ENCODE measurements at regions not wholly inside any gene's neighbourhood (a gene's known extent, or its start where the extent isn't known, plus 50 kb on each side); places are given as distances from the start of the nearest gene placed in this dataset.
A peak's percentile ranks its signal among the peaks of the same experiment; 100 is the strongest.

DNA sequence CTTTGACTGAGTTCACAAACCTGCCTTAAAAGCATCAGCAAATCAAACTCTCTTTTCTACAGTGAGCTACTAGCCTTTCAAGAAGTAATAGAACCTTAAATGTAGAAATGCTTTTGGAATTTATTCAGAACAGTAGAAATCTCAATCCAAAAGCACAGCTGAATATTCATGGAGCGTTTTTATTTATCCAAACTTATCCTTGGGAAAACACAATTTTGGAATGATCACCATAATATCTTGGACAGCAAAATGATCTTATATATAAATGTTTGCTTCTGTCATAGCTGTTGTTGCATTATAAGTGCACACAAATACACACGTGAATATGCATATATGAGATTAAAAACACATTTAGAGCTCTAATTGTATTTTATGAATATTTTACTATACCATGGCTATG, 747.3 kb upstream of the PIK3C3 start:
- no peak for DNase-seq

DNA sequence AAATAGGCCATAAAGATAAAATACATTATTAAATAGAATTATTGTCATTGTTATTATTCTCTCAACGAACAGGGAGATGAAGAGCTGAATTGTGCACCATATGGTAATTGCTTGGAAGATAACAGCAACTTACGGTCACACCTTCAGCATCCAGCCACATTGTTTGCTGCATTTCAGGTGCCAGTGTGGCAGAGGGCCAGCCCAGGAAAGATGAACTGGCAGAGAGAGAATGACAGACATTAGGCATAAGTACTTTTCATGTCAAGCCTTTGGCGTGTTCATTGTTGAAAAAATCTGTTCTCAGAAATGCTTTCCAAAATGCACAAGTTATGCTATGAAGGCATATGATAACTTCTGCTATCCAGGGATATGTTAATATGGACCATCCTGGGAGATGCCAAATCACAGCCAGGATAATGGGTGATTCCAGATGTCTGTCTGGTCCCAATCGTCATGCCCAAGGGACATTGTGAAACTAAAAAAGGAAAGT, 748.6 kb upstream of the PIK3C3 start:
- DNase-seq: no peak

DNA sequence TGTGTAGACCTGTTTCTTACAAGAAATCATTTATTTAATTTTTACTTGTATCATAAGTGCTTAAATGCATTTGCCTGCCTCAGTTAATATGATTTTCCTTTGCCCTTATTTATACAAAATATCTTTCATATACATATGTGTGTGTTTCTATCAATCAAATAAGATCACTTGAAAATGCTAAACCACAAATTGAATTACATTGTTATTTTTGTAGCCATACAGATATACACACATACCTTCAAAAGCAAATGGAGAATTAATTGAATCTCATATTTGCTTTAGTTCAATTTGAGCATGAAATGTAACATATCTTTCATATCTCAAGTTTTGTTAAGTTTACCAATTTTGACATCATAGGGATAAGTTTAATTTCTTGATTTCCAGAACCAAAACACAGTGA, 755.8 kb upstream of the PIK3C3 start:
- DNase-seq: no peak

DNA sequence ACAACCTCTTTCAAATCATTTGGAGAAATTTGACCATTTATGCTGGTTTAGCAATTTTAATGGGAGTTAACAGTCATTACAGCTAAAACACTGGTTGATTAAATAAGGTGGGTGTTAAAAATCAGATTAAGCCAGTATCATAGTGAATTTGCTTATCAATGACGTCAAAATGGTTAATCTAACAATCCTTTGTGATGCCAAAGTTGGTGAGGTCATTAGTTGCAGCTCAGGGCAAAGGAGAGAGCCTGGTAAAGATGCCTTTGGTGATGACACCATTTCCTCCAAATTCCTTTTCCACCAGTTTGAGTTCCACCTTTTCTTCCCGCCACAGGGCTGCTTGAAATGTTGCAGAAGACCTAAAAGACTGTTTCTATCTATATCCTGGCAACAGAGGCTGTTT, 757.1 kb upstream of the PIK3C3 start:
- no peak for DNase-seq

DNA sequence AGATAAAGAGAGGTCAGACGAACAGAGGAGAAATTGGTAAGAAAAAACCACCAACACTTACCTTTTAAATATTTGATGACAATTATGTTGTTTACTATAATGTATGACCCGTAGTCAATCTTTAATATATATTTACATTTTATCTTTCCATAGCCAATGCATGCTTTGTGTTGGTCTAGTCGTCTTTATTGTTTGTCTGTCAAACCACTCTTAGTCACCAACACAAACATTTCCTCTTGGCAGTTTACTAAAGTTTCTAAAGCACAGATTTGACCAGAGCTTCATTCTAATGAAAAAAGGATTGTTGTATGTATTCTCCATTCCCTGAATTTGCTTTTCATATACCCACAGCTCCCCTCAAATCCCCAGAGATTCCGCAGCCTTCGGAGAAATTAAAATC, 784.7 kb upstream of the PIK3C3 start:
- no peak for DNase-seq

DNA sequence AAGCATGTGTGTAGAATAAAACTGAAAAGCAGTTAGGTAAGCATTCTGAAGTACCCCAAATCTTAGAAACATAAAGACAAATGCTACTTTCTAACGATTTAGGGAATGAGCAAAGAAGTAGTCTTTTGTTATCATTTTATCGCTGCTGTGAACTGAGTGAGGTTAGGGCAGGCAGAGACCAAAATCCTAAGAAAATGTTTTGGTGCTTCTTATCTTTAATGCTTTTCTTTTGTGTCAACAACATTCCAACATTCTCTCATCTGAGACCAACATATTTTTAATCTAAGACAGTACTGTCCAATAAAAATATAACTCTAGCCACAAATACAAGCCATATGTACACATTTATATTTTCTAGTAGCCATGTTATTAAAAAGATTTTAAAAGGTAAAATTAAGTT, 789.4 kb upstream of the PIK3C3 start:
- no peak for DNase-seq

DNA sequence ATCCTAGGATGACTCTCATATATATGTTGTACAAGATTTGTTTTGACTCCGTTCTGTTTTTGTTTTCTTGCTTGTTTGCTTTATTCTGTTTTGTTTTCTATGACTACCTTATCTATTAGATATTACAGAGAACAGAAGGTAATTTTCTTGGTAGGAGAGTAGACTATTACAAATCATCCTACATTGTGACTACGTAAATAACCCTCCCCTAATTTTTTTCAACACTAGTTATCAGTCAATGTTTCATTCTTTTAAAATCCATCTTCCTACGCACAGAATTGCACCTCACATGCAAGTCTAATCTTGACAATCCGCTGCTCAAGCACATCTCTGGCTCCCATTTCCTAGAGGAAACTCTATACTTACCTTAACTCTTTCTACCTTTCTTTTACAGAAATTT, 792.3 kb upstream of the PIK3C3 start:
- no peak for DNase-seq

DNA sequence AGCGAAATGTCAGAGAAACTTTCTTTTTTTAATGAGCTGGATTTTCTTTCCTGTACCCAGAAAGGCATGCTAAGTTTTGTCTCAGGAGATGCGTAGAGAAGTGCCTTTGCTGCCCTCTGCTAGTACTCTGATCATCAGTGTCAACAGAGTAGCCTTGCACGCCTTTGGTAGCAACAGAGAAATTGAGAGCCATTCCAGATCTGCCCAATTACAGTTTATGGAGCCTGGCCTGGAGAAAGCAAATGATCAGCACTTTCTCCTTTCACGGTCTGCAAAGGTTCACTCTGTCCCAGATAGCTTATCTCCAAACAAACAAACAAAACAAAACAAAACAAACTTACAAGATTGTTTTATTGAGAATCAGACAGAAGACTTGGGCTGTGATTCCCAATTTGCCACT, 792.8 kb upstream of the PIK3C3 start:
- DNase-seq: no peak

DNA sequence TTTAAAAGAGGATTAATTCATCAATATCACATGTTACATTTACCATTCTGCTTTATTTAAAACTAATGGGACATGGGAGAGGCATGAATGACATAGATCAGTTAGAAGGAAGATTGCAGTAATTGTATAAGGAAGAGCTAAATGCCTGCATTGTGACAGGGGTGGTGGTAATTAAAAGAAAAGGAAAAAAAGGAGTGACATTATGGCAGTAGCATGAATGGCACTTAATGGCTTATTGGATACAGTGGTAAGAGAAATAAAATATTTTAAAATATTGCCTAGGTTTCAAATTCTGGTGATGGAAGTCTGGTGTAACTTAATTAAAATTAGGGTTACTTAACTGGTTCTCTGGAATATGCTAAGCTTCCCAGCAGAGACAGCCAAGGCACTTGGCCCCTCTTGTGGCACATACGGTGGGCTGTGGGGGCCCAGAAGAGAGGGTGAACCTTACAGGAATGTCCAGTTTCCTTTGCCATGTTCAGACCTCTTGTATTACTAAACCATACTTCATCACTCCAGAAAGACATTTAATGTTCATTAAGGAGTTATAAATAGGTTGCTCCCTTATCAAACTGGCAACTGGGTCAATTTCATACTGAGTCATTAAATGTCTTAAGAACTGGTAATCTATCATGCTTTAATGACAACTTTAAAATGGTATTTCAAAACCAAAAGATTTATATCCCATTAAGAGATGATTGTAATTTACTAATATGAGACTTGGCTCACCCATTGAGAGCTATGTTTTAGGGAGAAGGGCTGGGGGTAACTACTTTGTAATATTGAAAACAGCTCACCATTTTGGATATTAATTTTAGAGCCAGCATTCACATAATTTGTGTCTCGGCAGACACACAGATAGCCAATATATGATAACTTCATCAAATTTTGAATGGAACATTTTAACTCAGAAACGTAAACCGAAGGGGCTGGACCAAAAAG, 798.9 kb upstream of the PIK3C3 start:
- DNase-seq: no peak

DNA sequence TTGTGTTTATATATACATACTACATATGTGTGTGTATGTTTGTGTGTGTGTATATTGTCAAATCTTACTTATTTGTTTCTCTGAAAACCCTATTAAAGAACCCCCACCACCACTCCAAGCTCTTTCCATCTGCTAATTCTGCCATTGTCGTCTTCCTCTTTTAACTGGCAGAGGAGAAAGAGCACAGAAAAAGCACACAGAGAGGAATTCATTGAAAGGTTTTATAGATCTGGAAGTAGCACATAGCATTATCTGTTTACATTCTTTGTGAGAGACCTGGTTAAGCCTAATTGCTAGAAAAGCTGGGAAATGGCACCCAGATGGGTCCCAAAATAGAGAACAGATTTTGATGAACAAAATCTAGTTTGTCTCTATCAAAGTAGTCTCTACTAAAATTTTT, 800.0 kb upstream of the PIK3C3 start:
- DNase-seq: no peak

DNA sequence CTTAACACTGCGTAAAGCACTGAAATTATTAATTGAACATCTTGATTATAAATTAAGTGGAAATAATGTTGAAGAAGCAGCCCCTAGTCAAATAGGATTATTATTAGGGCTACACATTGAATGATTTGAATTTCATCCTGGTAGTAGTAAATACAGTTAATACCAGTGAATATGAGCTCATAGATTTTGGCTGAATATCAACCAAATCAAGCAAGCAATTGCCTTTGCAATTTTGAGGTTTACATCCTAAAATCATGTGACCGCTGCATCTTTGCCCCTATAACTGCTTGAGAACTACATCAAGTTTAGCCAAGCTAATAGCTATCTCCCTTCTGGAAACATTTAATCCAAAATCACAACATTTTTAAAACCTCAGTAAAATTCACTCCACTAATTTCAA, 801.2 kb upstream of the PIK3C3 start:
- DNase-seq: no peak

DNA sequence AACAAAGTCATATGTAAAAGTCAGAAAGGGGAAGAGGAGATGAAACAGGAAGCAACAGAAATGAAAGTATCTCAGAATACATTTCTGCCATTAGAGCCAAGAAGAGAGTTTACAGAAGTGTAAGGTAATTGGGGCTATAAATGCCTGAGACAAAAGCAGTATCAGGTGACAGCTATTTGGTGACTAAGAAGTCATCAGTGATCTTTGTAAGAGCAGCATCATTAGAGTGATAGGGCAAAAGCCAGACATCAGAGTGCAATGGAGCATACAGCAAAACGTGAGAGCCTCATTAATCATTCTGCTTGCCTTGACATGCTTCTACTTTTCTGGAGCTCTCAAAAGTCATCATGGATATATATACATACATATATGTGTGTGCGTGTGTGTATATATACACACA, 804.7 kb upstream of the PIK3C3 start:
- DNase-seq: peak; percentile 8

DNA sequence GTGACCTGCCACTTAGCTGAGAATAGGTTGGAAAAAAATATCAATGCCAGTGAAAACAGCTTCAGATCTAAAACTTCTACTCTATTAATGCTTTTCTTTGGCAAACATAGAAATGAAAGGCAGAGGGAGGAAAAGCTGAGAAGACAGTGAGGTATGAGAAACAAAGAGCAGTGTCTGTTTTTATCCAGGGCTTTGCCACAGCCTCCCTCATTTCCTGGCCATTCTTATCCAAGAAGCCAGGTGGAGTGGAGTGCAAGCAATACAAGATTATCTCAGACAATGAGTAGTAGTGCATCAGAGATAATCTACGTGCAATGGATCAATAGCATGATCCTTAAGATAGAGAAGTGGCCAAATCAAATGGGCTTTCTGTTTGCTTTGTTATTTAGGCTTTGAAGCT, 808.7 kb upstream of the PIK3C3 start:
- no peak for DNase-seq

DNA sequence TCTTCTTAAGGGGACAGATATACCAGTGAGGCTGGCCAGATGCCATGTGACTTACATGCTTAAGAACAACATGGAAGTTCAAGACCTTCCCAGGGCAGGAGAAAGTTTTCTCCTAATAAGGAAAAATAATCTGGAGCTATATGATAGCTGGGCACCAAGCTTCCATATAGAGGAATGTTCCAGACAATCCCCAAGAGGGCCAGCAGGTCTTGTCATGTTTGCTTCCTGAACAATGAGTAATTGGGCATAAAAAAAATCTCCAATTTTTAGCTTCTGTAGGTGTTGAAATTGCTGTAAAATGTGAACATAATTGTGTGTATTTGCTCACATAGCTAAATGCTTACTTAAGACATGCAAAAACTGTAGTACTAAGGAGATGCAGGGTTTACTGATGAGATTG, 809.5 kb upstream of the PIK3C3 start:
- no peak for DNase-seq

DNA sequence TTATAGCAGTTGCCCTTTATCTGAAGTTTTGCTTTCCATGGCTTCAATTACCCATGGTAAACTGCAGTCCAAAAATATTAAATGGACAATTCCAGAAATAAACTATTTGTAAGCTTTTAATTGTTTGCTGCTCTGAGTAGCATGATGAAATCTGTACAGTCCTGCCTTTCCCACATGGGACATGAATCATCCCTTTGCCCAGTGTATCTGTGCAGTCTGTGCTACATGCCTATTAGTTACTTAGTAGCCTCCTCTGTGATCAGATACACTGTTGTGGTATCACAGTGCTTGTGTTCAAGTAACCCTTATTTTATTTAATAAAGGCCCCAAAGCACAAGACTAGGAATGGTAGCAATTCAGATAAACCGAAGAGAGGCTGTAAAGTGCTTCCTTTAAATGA, 810.6 kb upstream of the PIK3C3 start:
- no peak for DNase-seq

DNA sequence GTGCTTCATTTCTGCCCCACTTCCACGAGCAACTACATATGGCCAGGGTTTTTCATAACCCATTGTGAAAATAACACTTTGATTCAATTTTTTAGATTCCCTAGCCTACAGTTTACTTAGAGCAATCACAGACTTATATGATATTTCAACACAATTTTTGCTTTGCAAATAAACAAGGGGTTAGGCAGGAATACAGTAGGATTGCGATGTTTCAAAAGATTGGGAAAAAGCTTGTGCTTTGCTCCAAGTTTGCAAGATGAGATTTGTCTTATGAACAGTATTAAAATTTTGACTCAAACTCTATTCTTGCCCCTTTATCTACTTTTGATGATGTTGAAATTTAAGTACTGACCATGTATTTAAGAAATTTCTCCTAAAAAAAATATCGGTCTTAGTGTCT, 814.5 kb upstream of the PIK3C3 start:
- DNase-seq: no peak

DNA sequence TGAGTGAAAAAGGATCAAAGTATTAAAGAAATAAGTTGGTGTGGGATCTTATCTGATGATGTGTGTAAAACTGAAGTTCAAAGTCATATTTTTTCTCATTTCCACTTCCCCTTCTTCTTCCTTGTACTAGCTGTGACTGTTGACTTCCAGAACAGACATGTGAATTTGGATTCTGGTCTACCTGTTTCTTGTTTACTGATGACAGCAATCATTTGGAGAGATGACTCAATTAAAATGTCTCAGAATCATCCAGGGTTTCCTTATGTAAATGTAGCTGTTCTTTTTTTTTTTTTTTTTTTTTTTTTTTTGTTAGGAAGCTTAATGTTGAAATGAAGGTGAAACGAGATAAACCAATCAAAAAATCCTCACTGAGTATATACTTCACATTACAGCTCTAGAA, 819.9 kb upstream of the PIK3C3 start:
- DNase-seq: no peak

DNA sequence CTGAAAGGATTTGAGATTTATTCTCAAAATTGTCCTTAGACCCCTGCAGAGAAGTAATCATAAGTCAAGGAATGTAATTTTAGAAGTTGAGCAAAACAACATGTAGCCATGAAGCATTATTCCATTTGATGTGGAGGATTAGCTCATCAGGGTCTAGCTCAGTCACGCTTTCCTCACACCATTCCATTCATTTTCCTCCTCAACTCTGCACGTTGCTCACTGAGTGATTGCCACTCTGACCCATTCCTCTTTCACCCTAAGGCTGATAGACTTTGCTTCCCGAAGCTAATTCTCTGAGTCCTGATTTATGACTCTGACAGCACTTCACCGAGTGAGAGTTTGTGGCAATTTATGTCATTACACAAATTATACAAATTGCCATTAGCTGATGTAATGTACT, 820.6 kb upstream of the PIK3C3 start:
- DNase-seq: no peak

DNA sequence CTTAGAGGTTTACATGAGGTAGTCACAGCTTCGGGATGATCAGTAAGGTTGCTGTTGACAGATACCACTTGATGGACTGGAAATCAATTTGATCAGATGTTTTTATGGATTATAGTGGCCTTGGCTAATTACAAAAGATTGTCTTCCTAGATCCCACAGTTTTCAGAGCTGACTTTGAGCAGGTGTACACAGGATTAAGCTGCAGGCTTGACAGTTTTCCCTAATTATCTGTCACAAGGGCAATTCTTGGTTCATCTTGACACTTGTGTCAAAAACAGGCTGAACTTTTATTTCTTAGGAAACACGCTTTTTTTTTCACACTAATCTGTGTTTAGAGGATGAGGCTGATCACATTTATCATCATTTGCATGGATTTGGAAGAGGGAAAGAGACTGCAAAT, 824.0 kb upstream of the PIK3C3 start:
- DNase-seq: no peak

DNA sequence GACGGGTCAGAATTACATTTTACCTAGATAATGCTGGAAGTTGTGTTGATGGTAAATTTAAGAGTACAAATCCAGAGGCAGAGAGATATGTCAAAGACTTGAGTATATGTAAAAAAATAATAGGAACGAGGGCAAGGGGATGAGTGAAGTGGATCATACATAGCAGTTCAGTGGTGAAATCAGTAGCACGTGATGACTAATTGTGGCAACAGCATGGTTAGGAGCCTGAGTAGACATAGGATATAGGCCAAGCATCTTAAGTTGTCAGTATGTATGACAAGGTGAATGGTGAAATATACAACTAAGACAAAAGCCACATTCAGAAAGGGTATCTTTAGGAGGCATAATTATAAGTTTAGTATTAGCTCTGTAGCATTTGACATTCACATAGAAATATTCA, 826.5 kb upstream of the PIK3C3 start:
- no peak for DNase-seq

DNA sequence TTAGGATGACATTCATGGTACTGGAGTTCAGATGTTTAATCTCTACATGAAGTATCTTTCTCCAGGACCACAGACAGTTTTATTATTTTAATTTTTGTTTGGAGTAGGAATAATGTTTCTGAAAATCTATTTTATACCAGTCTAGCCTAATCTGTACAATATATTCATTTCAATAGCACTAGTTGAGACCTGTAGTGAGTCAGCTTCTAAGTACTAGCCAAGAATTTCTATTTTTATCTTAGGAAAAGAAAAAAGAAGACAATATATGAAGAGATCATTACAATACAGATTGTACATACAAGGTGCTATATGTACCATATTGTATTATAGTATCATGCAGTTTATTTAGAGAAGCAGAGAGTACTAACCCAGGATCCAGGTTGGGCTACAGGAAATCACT, 826.9 kb upstream of the PIK3C3 start:
- no peak for DNase-seq

DNA sequence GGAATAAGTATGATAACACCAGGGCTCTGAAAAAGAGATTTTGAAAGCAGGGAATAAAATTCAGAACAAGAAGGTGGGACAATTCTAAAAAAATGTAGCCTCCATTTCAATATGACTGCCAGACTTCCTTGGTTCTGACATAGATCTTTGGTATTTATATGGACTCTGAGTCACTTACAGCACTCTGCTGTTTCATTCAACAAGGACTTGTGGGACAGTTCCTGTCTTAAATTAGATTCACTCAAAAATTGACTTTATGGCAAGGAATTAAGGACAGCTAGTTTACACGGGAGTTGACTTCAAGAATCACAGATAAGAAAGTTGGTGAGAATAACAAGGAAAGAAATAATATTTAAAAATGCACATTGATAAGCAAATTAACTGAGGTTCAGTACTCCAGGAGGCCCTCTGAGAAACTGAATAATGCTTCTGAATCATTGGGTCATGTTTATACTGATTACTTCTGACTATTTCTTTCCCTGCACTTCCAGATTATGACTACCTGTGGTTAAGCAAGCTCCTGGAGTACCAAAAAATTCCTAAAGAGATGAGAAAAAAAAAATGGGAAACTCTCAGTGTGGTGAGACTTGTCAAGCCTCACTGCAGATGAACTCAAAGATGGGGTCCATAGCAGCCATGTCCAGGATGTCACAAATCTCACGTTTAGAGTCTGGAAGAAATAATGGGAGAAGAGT, 828.3 kb upstream of the PIK3C3 start:
- no peak for DNase-seq

DNA sequence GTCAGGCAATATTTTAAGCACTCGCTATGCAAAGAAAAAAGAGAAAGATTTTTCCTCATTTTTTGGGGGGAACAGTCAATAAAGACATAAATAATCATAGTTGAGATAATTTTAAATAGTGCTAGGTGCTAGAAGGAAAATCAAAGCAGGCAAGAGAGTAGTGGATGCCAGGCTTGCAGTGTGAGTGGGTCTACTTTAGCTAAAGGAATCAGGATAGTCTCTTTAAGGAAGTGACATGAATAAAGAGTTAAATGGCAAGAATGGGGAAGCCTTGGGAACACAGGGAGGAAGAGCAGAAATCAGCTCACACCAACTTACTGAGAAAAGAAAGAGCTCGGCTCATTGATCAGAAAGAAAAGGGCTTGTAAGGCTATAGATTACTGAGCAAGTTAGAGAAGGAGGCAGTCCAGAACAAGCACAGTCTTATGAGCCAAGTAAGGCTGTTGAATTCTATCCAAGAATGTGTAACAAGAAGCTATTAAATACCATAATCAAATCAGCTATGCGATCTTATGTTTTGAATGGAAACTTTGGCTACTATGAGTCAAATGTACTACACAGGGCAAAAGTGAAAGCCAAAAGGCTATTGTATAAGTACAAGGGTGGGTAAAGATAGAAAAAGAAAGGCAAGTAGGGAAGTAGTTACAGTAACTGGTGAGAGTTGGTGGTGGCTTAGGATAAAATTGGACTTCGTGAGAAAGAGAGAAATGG, 833.8 kb upstream of the PIK3C3 start:
- DNase-seq: no peak

DNA sequence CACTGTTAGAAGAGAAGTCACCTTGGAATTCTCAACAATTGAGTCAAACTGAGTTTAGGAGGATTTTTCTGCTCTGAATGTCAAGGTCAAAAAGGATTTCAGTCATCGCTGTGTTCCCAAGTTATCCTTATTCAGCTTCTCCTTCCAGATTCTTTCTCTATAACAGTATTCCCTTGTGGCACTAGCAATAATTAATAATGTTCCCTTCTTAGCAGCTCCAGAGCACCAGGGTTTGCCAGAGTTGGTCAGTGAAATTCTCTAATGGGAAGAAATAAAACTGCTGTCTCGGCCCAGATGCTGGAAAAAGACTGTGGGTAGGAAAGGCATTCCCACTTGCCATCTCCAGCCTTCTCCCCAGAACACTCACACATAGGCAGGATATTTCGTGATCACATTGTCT, 836.0 kb upstream of the PIK3C3 start:
- DNase-seq: no peak

Data from NCI-H2081 treated with DMSO at 0.1 percent for 48 hours (cell line).